Medulla oblongata (tissue), 1 donor: ENCODE measurements at regions not wholly inside any gene's neighbourhood (a gene's known extent, or its start where the extent isn't known, plus 50 kb on each side); places are given as distances from the start of the nearest gene placed in this dataset.
"Not testable (repeated sequence)": the region's sequence is repeated elsewhere in the genome, so short reads cannot be mapped to it uniquely, and the experiment has no call there.

Source experiments
- DNase-seq: peaks from one replicate; pipeline ENCODE4 v3.0.0-alpha.2; 2015; ENCODE audit errors: extremely low spot score

DNA sequence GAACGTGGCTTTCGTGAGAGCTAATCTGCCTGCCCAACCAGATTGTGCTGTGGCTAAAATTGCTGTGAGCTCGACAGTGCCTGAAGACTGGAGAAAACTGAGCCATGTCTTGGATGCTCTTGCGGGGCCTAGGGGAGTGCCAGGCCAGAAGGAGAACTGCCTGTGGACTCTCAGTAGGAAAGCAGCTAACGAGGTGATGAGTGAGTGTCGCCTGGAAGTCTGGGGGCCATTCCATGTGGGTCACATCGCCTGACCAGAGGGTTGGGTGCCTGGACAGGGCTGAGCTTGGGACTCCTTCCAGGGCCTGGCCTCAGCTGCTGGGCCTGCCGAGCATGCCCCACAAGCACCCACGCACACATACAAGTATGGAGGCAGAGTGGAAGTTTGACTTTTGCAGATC is 166.5 kb downstream of the VEGFA start:
- DNase-seq, result no peak

GRCh38 chr6:43935921-43936439 is 166.0 kb downstream of the VEGFA start:
- DNase-seq, result no peak

GRCh38 chr6:43934803-43935602 is 165.0 kb downstream of the VEGFA start:
- DNase-seq, result no peak

DNA sequence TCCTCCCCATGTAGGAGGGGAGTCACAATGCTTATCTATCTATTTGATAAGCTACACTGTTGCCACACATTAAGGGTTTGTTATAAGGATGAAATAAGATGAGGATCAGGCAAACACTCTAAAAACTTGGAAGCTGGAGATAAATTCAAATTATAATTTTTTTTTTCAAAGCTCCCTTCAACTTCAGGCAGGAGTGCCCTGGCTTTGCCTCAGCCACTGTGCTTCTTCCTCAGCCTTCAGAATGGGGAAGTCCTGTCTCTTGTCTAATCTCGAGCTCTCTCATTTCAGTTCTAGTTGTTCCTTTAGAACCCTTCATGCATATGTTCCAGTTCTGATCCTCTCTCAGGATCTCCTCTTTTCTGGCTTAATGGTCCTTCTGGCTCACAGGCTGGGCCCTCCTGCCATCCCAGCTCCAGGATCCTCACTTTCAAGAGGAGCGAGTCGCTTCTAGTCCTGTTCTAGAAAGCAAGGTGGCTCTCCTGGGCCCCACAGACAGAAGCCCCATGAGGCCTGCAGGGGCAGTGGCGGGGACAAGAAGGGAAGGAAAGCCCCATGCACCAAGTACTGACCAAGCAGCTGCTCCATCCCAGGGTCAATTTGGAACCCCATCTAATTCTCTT is 164.3 kb downstream of the VEGFA start:
- no peak for DNase-seq

DNA sequence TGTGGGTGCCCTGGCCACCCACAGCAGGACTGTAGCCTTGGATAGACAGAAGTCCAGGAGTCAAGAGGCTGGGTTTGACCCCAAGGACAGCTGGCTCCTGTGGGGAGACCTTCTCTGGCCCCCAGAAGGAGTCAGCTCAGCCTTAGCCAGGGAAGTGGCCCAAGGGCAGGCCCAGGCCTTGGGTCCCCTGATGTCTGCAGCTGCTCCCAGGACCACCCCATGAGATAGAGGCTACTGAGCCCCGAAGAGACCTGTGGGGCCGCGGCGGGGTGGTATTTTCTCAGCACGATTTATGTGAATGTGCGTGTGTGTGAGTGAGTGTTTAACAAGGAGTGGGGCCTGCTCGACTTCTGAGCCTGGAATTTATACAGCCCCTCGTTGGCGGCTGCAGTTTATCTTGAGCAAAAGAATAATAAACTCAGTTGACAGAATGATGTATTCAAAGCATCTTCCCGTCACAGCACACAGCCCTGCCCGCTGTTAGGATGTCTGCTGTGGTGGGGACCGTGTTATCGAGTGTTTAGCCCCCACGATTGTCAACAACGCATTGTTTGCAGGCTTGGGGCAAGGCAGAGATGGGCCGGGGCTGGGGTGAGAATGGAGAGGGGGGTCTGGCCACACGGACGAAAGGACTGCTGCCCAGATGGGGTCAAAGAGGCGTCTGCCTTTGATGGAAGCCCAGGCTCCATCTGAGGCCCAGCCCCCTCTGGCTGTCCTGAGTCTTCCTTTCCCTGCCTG is 163.3 kb downstream of the VEGFA start:
- DNase-seq, result no peak

DNA sequence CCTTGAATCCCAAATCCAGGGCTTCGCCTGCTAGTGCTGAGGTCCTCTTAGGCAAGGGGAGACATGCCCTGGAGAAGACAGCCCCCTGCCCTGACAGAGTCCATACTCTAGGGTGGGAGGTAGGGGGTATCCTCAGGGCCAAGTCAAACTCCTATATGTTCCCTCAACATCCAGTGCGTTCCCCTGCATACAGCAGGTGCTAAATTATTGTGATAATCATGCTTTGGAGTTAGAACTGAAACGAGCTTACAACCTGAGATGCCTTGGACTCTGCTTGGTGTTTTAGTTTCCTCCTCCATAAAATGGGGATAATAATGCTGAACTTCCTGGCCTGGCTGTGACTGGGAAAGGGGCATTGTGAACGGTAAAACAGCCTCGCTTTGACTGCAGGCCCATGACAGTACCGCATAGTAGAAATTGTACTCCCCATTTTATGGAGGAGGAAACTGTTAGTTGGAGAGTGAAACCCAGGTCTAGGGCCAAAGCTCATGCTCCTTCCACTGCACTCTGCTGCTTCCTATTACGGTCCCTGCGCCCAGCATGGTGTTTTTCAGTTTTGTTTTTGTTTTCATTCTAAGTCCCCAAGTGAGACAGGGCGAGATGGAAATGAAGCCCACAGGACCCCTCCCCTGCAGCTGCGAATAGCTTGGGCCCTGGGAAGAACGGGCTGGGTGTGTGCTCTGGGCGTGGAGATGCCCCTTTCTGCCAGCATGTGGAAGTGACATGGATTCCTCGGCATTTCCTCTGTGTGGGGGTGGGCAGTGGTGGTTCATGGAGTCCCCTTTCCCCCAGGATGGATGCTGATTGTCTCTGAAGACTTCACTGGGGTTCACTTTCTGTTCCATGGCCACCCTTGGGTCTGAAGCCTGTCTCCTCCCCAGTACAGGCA is 162.5 kb downstream of the VEGFA start:
- DNase-seq, result no peak

- no peak for DNase-seq
Measured at GRCh38 chr6:43931201-43931600, 161.2 kb downstream of the VEGFA start.

- no peak for DNase-seq
Measured at GRCh38 chr6:43930440-43931154, 160.6 kb downstream of the VEGFA start.

- DNase-seq, result no peak
Measured at GRCh38 chr6:43929511-43929910, 159.5 kb downstream of the VEGFA start.

DNA sequence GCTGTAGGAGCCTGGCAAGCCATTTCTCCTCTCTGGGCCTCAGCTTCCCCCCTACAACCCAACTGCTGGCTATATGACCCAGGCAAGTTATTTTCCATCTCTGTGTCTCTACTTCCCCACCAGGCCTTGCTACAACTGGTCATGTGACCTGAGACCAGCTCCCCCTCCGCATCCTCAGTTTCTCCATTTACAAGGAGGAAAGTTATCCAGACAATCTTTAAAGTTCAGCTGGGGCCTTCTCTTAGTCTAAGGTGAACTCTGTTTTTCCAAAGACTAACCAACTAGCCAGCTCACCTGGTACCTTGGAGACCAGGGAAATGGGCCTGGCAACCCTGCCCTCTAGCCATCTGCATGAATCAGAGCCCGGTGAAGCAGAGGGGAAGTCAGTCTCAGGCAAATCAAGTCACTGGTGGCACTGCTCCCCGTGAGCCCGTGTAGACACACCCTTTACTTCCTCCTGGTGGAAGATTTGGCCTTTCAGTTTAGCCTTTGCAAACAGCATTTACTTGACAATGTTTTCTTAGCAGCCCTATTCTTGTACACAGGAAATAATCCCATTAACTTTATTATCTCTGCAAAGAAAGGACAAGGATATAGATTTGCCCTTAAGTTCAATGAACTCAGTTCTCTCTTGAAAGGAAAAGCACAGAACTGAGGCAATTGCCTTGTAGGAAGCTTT is 157.7 kb downstream of the VEGFA start:
- no peak for DNase-seq

DNA sequence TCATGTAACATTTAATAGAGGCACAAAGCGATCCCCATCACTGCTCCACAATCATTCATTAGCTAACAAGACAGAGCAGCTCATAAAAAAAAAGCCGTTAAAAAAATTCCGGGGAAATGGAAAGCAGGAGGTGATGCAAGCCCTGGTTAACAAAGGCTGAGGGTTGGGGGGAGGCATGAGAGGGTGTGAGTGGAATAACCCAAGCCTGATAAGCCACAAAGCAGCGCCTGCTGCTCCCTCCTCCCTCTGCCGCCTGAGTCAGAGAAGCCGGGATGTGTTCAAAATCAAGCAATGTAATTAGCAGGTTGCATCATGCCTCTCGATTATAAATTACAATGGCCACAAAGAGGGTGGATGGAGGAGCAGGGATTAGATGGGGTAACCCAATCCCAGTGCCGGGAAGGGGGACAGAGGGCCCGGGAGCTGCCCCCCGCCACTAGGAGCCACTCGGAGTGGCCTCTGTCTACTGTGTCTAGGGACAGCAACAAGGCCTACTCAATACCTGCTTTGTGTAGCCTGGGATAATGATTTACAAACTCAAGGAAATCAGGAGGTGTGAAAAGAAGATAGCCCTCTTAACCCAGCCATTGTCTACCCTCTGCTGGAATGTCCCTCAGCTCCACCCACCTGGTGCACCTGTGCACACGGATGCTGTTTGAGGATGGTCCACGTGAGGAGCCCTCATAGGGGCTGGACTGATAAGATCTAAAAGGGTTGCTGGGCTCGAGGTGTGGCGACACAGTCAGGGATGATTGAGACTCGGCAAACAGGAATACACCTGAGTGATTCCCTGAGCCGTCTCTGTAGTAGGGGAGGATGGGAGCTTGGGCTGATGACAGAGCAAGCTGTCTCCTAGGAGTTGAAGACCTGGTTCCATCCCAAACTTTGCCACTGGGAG is 156.9 kb downstream of the VEGFA start:
- no peak for DNase-seq

DNA sequence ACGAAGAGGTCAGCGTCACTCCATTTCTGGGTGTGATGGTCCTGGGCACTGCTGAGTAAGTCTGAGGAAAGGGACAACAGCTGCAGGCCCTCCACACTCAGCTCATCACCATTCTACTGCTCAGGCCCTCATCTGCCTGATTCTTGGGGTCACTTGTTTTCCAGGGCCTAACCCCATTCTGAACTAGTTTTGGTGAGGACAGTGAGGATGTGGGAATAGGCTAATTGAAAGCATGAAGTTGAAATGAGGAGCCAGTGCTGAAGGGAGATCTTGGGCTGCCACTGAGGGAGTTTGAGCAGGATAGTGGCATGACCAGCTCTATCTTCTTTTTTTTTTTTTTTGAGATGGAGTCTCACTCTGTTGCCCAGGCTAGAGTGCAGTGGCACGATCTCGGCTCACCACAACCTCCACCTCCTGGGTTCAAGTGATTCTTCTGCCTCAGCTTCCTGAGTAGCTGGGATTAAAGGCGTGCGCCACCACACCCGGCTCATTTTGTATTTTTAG is 155.7 kb downstream of the VEGFA start:
- DNase-seq, result not testable (repeated sequence)

GRCh38 chr6:43924222-43924702 is 154.3 kb downstream of the VEGFA start:
- peak; percentile 45 for DNase-seq

DNA sequence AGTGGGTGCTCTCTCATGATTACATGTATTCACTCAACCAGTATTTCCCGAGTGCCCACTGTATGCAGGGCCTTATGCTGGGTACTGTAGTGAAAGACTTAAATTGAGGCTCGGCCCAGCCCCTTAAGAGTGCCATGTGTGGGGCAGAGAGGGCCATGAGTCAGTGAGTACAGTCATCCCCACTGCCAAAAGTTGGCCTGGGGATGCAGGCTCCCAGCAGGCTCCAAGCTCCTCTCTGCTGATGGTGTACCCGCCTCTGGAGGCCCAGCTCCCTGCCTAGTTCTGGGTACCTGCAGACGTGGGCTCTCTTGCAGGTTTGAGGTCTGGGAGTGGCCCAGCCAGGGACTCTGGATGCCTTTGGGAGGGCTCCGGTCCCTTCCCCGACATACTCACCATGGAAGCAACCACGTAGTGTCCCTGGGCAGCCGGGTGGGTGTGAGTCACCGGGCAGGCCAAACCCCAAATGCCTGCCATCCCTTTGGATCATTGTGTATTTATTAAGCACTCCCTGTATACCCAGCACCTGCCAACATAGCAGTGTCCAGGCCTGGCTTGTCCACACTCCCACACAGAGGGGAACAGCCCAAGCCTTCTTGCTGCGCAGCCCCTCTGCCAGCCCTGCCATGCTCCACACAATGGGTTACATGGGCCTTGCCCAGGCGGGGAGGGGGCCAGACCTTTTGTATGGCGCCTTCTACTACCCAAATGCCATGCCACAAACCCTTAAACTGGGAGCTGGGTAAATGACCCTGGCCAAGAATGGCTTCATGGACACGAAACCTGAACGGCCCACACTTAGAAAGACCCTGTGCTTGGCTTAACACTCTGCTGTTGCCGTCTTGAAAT is 153.6 kb downstream of the VEGFA start:
- no peak for DNase-seq

GRCh38 chr6:43922426-43923375 is 152.7 kb downstream of the VEGFA start:
- DNase-seq, result no peak

DNA sequence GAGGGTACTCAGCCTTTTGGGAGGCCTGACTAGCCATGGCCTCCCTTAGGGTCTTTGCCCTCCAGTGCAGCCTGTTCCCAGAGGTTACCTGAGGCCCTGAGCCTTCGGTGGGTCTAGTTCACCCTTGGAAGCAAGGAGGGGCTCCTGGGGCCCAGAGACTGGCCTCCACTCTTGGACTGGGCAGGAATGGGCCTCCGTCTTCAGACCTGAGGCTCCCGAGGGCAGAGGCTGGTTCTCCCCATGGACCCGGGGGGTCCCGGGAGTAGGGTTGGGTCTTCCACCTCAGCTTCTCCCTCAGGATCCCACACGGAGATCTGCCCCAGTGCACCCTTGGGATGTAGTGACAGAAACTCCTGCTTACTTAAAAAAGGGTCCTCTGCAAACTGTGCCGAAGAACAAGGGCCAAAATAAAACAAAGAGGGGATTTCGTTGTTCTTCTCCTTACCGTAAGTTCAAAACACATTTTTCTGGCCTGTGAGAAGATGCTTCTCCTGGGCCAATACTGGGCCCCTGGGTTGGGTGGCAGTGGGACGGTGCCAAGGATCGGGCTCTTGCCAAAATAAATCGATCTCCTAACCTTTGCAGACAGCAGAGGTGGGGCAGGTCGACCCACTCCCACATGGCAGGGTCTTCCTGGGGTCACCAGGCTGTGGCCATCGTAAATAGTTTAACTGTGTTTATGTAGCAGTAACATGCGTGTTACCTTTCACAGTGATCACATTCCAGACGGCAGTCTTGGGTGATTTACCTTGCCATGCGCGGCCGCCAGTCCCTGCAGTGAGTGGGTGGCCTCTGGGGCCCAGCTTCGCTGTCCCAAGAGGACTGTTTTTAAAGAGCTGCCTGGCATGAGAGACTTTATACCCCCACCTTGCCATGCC is 151.8 kb downstream of the VEGFA start:
- DNase-seq, result no peak
